CD4-positive, alpha-beta T cell (primary cell): ENCODE measurements at regions not wholly inside any gene's neighbourhood (a gene's known extent, or its start where the extent isn't known, plus 50 kb on each side); places are given as distances from the start of the nearest gene placed in this dataset.
A peak's percentile ranks its signal among the peaks of the same experiment; 100 is the strongest.

Source experiments
- ATAC-seq: fragments of 200-7000 bp; cut with Tn5 transposase; one replicate; pipeline ENCODE4 v1.10.0; 2022; ENCODE audit warnings: mild to moderate bottlenecking; ENCODE audit not compliant: poor library complexity
- CTCF ChIA-PET: fragments of 350-600 bp; sonication (Branson Sonifier 250); formaldehyde crosslinking; loops from one replicate; lab custom pipeline; 2021; ENCODE audit warnings: antibody characterized with exemption, inconsistent platforms; lab: Charles Lee
- POLR2A ChIA-PET: fragments of 350-600 bp; sonication (Branson Sonifier 250); formaldehyde crosslinking; loops from one replicate; lab custom pipeline; 2021; ENCODE audit warnings: antibody characterized with exemption, inconsistent platforms; lab: Charles Lee
- DNase-seq, 14 experiments: peaks; one replicate each; pipeline ENCODE4 v3.0.0-alpha.2; 2013 to 2020; ENCODE audit warnings: mixed read lengths in 2 of 14
- H3K27ac ChIP-seq, 2 donors: one replicate each; pipeline versions ENCODE4 v1.5.1 to v1.7.0; 2013; ENCODE audit warnings: low read length in 2 of 2, low read depth in 1 of 2, mild to moderate bottlenecking in 1 of 2
- H3K27me3 ChIP-seq, 2 experiments: 1 replicate in 1 of 2; 2 replicates in 1 of 2; pipeline versions ENCODE4 v1.6.1 to v1.7.0; 2013; ENCODE audit warnings: low read length in 2 of 2, control low read depth in 1 of 2, mild to moderate bottlenecking in 1 of 2, moderate library complexity in 1 of 2; ENCODE audit not compliant: insufficient read depth in 2 of 2, control insufficient read depth in 1 of 2
- H3K36me3 ChIP-seq: one replicate; pipeline ENCODE4 v1.6.1; 2013; ENCODE audit warnings: low read length, control low read depth; ENCODE audit not compliant: insufficient read depth
- H3K4me1 ChIP-seq: one replicate; pipeline ENCODE4 v1.6.1; 2013; ENCODE audit warnings: low read length, control low read depth; ENCODE audit not compliant: insufficient read depth
- H3K4me3 ChIP-seq: one replicate; pipeline ENCODE4 v1.5.1; 2013; ENCODE audit warnings: mild to moderate bottlenecking, low read length, moderate library complexity
- H3K9me3 ChIP-seq, 2 experiments: 1 replicate in 1 of 2; 2 replicates in 1 of 2; pipeline versions ENCODE4 v1.6.1 to v1.7.0; 2013; ENCODE audit warnings: low read length in 2 of 2, mild to moderate bottlenecking in 2 of 2, control low read depth in 1 of 2, moderate library complexity in 1 of 2; ENCODE audit not compliant: control insufficient read depth in 1 of 2, insufficient read depth in 1 of 2
- H3K27ac Mint-ChIP-seq: one replicate; pipeline ENCODE4 v1.8.0; 2020; ENCODE audit warnings: mixed read lengths
- H3K27me3 Mint-ChIP-seq: one replicate; pipeline ENCODE4 v1.8.0; 2021; ENCODE audit warnings: mixed read lengths
- H3K36me3 Mint-ChIP-seq: one replicate; pipeline ENCODE4 v1.8.0; 2021; ENCODE audit warnings: low read depth, mixed read lengths
- H3K4me1 Mint-ChIP-seq: one replicate; pipeline ENCODE4 v1.8.0; 2021; ENCODE audit warnings: low read depth, mixed read lengths
- H3K4me3 Mint-ChIP-seq: one replicate; pipeline ENCODE4 v1.8.0; 2020; ENCODE audit warnings: mild to moderate bottlenecking, mixed read lengths
- H3K9me3 Mint-ChIP-seq: one replicate; pipeline ENCODE4 v1.8.0; 2020; ENCODE audit warnings: mixed read lengths
- intact Hi-C, 2 experiments: fragments of 100-400 bp; cut with DNase I in 1 of 2; cut with micrococcal nuclease in 1 of 2; formaldehyde crosslinking; loops; one replicate each; pipeline versions ENCODE4 v1.15.1 to v1.9.0; 2023 to 2025; cut with DNase I, micrococcal nuclease
- TF ChIP-seq, protein P1 (sequence below): fragments of 200-600 bp; IDR thresholded peaks from one replicate; pipeline ENCODE4 v1.8.0; 2022; ENCODE audit warnings: antibody characterized with exemption, mild to moderate bottlenecking

DNA sequence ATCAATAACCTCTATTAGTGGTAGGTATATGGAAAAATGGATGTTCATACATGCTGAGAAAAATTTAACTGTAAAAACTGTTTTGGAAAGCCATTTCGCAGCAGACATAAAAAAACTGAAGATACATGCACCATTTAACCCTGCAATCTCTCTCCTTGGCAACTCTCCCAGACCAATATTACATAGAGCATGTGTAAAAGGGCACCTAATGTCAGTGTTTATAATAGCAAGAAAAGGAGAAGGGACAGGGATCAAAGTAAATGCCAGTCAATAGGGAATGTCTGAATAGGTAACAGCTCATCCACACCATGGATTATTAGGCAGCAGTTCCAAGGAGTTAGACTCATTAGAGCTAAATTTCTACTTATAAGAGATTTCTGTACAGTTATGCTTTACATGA lies 77.2 kb downstream of the BTG1 start:
- Mint-ChIP-seq H3K4me1 (peaks cover 44% of the 10 kb centered on the region), H3K27me3 (no peaks in the 10 kb centered on the region), H3K36me3 (no peaks in the 10 kb centered on the region), H3K9me3 (peaks cover 3% of the 10 kb centered on the region), H3K4me3 (no peak overlapping the region), H3K27ac (no peak overlapping the region)
- TF ChIP-seq, protein P1, sequence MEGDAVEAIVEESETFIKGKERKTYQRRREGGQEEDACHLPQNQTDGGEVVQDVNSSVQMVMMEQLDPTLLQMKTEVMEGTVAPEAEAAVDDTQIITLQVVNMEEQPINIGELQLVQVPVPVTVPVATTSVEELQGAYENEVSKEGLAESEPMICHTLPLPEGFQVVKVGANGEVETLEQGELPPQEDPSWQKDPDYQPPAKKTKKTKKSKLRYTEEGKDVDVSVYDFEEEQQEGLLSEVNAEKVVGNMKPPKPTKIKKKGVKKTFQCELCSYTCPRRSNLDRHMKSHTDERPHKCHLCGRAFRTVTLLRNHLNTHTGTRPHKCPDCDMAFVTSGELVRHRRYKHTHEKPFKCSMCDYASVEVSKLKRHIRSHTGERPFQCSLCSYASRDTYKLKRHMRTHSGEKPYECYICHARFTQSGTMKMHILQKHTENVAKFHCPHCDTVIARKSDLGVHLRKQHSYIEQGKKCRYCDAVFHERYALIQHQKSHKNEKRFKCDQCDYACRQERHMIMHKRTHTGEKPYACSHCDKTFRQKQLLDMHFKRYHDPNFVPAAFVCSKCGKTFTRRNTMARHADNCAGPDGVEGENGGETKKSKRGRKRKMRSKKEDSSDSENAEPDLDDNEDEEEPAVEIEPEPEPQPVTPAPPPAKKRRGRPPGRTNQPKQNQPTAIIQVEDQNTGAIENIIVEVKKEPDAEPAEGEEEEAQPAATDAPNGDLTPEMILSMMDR: no peak
- CTCF ChIA-PET: no interaction called here
- intact Hi-C loops: no loop called here
- H3K9me3 ChIP-seq: no peaks in the 10 kb centered on the region
- no peaks in the 10 kb centered on the region for H3K36me3 ChIP-seq
- no peaks in the 10 kb centered on the region for H3K27me3 ChIP-seq
- DNase-seq (no peak), ATAC-seq (no peak)
- no peak overlapping the region for H3K4me3 ChIP-seq
- no peak overlapping the region for H3K27ac ChIP-seq
- POLR2A ChIA-PET: no interaction called here
- H3K4me1 ChIP-seq: peaks cover 10% of the 10 kb centered on the region

DNA sequence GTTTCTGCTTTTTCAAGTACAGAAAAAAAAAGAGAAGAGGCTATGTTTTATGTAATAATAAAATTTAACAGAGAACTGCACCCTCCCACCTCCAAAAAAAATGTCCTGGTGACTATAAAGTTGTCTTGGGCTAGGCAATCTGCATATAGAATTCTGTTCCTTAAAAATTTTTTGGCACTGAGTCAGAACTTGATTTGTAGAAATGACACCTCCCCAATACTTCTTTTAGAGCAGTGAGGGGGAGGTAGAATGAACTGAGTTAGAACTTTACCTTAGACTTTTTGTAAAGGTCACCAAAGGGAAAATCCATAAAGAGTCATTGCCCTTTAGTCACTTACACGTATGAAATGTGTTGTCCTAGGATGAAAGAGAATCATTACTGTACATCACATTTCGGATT lies 80.0 kb downstream of the BTG1 start:
- Histone ChIP-seq H3K27ac (no peak overlapping the region), H3K36me3 (no peaks in the 10 kb centered on the region), H3K4me1 (peaks cover 10% of the 10 kb centered on the region), H3K9me3 (no peaks in the 10 kb centered on the region), H3K27me3 (no peaks in the 10 kb centered on the region), H3K4me3 (no peak overlapping the region)
- POLR2A ChIA-PET: interaction anchor here (1.2 to 1.3 kb wide), 2 partner anchors 9 to 35 kb away, joined by 3 to 5 read pairs; no protein-coding TSS in a partner anchor
- peak; percentile 11 for ATAC-seq
- Mint-ChIP-seq H3K9me3 (no peaks in the 10 kb centered on the region), H3K4me1 (peaks cover 72% of the 10 kb centered on the region), H3K36me3 (no peaks in the 10 kb centered on the region), H3K27ac (peak overlapping the region; percentile 63), H3K4me3 (no peak overlapping the region), H3K27me3 (no peaks in the 10 kb centered on the region)
- intact Hi-C loops: no loop called here
- TF ChIP-seq, protein P1: no peak
- DNase-seq: peak in 2 of 14 experiments; percentile 31 to 52
- CTCF ChIA-PET: interaction anchor here (0.8 to 1.5 kb wide), 3 partner anchors 9 to 186 kb away, joined by 3 to 4 read pairs (median 3); no protein-coding TSS in a partner anchor

DNA sequence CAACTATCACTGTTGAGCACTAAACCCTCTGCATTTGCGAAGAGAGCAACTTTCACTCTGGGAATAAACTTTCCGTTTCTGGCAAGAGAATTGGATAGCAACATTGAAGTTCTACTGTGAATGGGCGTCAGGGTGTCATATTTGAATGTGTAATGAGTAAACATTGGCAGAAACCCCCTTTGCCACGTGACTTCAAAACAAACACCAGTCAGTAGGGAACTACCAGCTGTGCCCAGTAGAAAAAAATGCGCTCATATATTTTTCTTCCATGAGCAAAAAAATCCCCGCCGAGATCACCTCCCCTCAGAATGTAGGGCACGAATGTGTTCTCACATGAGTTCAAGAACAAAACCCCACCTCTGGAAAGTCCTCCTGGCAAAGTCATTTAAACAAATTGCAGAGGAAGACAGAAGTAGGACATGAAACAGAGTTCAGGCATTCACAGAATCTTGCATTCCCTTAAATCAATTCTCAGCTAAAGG lies 80.6 kb downstream of the BTG1 start:
- Histone ChIP-seq H3K4me1 (peaks cover 10% of the 10 kb centered on the region), H3K9me3 (no peaks in the 10 kb centered on the region), H3K27ac (no peak overlapping the region), H3K27me3 (no peaks in the 10 kb centered on the region), H3K36me3 (no peaks in the 10 kb centered on the region), H3K4me3 (no peak overlapping the region)
- peak; percentile 76 for ATAC-seq
- no peaks in the 10 kb centered on the region for H3K36me3 Mint-ChIP-seq
- TF ChIP-seq, protein P1: no peak
- CTCF ChIA-PET: interaction anchor here (0.8 to 1.0 kb wide), 2 partner anchors 10 to 185 kb away, joined by 3 read pairs; no protein-coding TSS in a partner anchor
- no peaks in the 10 kb centered on the region for H3K27me3 Mint-ChIP-seq
- no peaks in the 10 kb centered on the region for H3K9me3 Mint-ChIP-seq
- H3K27ac Mint-ChIP-seq: peak overlapping the region; percentile 63
- peak overlapping the region; percentile 59 for H3K4me3 Mint-ChIP-seq
- POLR2A ChIA-PET: interaction anchor here (1.2 to 1.4 kb wide), 3 partner anchors 9 to 35 kb away, joined by 3 to 5 read pairs (median 4); no protein-coding TSS in a partner anchor
- intact Hi-C loops: no loop called here
- DNase-seq: peak in 8 of 14 experiments; percentile 15 to 89 (median 34)
- H3K4me1 Mint-ChIP-seq: peaks cover 73% of the 10 kb centered on the region
